DMS79 treated with DMSO at 0.1 percent for 48 hours (cell line): ENCODE measurements at regions not wholly inside any gene's neighbourhood (a gene's known extent, or its start where the extent isn't known, plus 50 kb on each side); places are given as distances from the start of the nearest gene placed in this dataset.
A peak's percentile ranks its signal among the peaks of the same experiment; 100 is the strongest.
"Not testable (repeated sequence)": the region's sequence is repeated elsewhere in the genome, so short reads cannot be mapped to it uniquely, and the experiment has no call there.

Experiments
- DNase-seq: peaks from one replicate; lab custom pipeline; 2025; lab: John Stamatoyannopoulos, UW

- no peak for DNase-seq
These were observed 139.7 kb upstream of the WDFY3 start for GRCh38 chr4:85106166-85106565.

- DNase-seq = no peak
These were observed 140.4 kb upstream of the WDFY3 start for GRCh38 chr4:85106805-85107336.

GRCh38 chr4:85107553-85107952 is 141.1 kb upstream of the WDFY3 start:
- no peak for DNase-seq

DNA sequence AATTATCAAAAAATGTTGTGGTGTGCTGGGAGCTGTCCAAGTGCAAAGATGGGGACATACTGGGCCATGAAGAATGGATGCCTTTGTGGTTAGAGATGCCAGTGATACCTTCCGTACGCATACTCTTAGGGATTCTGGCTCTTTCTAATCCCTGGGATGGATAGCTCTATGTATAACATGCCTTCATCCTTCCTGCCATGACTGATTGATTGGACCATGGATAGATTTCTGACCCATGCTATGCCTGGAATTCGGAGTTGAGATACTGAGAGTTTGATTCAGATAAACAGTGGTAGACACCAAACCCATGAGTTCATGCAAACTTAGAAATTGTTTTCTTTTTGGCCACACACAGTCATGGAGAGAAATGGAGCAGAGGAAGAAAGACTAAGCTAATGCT is 147.2 kb upstream of the WDFY3 start:
- DNase-seq = no peak

- DNase-seq = no peak
These were observed 148.0 kb upstream of the WDFY3 start for GRCh38 chr4:85114526-85114925.

DNA sequence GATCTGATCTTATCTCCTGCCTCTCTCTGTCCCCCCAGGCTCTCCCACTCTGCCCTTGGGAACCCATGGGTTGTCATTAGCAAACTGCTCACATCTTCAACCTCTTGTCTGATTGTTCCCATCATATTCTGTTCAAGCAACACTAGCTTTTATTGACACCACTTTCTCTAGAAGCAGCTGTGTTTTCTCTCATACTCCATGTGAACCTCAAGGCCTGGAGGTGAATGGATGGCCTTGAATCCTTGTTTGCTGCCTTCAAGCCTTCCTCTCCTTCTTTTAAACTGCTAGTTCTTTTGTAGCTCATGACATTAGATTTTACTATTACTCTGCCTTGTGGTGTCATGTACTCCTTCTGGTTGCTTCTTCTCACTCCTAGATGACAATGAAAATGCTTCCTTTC is 149.5 kb upstream of the WDFY3 start:
- DNase-seq = no peak

DNA sequence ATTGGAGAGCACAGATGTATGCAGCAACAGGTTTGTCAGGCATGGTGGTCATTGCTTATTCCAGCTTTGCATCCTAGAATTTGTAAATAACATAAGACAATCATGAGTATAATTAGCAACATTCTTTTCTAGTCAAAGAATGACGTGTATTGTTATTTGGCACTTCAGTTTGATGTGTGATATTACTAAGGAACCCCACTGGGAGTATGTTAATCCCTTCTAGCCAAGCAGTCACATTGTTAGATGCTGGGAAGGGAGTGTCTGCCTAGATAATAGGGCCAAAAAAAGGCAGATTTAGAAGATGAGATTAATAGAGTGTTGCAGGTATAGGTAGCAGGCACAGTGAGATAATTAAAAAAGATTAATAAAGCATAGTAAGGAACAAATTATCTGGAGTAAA is 159.2 kb upstream of the WDFY3 start:
- DNase-seq = no peak

DNA sequence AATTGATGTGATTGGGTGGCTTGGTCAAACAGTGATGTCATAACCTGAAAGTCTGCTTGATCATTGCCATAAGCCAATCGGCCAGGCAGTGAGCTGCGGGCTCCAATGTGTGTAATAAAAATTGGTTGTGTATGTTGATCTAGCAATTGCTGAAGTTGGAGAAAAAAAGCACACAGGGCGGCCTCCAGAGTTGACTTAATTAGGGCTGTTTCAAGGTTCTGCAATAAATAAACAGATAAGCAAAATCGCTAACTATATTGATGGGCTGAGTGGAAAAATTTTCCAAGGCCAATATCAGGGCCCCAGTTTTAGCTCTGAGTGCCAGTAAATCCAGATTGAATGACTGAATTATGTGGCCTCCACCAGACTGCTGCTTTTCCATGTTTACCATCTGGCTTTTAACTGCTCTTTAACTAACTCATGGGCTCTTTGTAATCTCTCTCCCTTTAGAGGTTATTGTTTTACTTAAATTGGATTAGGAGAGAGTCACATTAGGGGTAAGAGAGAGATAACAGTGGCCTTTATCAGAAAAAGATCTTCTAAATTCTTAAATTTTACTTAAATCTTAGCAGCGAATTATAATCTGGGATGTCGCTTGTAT is 160.6 kb upstream of the WDFY3 start:
- DNase-seq = no peak

DNA sequence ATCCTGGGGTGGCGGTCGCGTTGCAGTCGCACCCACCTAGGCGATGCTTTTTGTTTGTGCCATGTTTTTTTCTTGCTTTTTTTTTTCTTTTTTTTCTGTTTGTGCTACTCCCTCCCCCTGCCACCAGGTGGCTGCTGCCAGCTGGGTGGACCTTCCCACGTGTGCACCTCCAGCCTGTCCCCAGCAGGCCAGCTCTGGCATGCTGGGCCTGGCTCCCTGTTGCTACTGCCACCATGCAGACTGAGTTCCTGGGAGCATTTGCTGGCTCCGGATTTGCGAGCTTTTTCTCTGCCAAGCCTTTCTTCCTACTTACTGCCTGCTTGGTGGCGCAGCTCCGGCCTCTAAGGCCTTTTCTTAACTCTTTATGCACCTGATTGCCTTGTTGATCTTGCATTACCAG is 161.2 kb upstream of the WDFY3 start:
- DNase-seq = no peak

DNA sequence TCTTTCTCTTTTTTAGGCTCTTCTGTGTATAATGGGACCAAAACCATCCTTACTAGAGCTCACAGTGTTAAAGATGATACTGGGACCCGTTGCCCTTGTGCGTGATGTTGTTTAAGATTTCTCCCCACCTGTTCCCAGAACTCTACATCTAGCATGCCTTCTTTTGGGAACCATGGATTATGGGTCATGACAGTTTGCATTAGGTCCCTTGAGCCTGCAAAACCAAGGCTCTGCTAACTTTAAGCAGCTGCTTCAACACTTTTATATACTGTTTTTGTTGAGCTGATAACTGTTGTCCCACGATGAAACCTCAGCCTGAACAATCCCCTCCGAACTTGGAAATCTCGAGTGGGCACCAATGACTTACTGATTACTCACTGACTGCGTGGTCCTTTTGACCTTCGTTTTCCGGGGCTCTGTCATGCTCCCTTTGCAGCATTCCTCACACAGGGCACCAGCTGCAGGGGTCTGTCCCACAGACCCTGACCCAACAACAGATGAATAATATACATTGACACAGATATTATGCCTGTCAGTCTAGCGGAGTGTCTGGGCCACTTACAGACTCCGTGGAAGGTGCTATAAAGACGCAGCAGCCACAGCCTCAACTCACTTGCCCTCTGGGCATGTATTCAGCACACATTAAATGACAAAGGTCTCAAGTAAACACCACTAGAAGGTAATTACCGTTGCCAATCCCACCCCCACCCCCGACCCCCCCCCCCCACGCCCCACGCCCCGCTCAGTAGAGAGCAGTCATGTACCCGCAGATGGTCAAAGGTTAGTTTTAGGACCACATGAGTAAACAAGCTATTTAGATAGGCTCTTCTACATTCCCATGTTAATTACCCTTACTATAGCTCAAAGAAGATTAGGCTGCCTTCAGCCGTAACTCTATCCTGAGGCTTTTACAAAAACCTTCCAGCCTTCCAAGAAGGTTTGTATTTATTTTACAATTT is 162.0 kb upstream of the WDFY3 start:
- DNase-seq = no peak

- not testable (repeated sequence) for DNase-seq
These were observed 163.1 kb upstream of the WDFY3 start for GRCh38 chr4:85129354-85130125.

GRCh38 chr4:85132117-85132516 is 165.6 kb upstream of the WDFY3 start:
- DNase-seq = no peak

DNA sequence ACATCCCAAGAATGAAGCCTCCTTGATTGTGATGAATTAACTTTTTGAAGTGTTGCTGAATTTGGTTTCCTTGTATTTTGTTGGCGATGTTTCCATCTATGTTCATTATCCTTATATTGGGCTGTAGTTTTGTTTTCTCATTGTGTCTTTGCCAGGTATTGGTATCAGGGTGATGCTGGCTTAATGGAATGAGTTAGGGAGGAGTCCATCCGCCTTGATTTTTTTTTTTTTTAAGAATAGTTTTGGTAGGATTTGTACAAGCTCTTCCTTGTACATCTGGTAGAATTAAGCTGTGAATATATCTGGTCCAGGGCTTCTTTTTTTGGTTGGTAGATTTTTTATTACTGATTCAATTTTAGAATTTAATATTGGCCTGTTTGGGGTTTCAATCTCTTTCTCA is 166.1 kb upstream of the WDFY3 start:
- no peak for DNase-seq

DNA sequence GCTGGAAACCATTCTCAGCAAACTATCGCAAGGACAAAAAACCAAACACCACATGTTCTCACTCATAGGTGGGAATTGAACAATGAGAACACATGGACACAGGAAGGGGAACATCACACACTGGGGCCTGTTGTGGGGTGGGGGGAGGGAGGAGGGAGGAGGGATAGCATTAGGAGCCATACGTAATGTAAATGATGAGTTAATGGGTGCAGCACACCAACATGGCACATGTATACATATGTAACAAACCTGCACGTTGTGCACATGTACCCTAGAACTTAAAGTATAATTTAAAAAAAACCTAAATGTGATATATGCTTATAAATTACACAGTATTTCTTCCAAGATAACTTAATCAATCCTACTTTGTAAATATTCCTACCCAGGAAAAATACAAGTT is 173.3 kb upstream of the WDFY3 start:
- DNase-seq = not testable (repeated sequence)

DNA sequence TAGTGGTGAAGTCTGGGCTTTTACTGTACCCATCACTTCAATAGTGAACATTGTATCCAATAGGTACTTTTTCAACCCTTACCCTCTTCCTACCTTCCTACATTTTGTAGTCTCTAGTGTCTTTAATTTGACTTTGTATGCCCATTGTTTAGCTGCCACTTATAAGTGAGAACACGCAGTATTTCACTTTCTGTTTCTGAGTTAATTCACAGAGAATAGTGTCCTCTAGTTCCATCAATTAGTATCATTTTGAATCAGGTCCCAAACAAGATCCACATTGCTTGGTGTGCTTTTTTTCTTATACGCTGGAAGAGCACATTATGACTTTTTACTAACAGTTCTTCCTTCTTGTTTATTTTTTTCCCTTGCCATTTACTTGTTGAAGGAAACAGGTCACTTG is 176.0 kb upstream of the WDFY3 start:
- no peak for DNase-seq

DNA sequence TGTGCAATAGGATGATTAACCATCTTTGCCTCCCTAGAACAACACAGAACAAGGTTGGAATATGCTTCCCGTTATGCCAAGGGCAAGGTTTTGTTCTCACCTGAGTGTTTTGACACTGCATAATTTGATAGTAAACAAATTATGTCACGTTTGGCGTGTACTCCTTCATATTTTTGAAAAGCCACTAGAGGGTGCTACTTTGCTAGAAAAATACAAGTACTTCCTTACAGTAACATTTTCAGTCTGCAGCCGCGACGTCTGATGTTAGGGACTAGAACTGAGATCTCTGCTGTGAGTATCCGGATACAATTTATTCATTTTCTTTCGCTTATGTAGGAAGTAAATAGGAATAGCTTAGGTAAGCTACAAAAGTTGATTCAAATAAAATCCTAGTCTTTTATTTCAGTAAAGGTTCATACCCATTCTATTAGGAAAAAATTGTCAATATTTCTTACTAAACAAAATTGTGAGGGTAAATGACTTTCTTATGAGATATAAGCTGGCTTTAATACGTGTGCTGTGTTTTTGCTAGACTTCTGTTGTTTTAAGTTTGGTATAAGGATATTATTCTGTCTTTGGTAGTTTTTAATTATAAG is 181.1 kb upstream of the WDFY3 start:
- DNase-seq = peak; percentile 68

GRCh38 chr4:85149676-85150075 is 183.2 kb upstream of the WDFY3 start:
- DNase-seq = no peak

- DNase-seq = no peak
These were observed 184.9 kb upstream of the WDFY3 start for GRCh38 chr4:85151371-85151770.

DNA sequence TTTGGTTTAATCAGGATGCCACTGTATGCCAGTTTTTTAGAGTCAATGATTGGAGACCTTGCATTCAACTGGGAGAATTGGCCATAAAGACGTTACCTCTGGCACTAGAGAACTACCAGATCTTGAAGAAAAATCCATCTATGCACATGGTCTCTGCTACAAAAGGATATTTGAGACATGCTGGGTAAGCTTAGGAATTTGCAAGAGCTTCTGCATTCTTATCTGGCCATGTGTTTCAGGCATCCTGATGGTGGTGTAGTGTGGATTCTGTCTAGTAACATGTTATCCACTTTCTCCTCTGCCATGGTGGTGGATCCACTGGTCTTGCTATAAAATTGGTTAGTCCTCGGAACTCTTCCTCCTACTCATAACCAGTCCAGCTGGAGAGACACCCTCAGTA is 185.3 kb upstream of the WDFY3 start:
- no peak for DNase-seq

DNA sequence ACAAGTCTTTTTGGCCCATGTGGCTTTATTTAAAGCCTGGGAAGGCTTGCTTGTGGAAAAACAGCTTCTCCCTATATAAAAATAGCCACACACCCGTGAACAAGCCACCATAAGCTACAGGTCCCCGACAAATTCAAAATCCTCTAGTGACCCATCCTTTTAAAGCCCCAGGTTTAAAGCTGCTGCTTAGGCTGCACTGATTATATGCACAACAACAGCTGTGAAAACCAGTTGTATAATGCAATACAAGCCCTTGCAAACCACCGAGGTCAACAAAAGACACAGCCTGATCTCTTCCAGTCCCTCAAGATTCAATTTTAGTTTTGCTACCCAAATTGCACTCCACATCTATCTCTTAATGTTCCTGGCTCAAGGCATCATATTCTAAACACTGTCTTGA is 186.0 kb upstream of the WDFY3 start:
- DNase-seq = no peak

DNA sequence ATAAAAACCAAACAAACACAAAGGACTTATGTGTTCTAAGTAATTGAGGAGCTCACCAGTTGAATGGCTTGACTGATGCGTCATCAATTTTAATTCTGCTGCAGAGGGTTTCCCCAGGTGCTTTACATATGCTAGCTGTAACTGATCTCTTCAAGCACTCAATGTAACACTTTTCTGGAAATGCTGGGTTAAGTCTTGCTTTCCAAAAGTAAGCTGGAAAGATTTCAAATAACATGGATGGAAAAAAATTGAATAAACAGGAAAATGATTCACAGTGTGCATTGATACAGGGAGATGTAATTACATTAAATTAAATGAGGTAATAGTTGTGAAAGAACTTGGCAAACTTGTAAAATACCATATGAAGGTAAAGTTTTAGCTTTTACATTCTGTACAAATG is 186.7 kb upstream of the WDFY3 start:
- DNase-seq = no peak

DNA sequence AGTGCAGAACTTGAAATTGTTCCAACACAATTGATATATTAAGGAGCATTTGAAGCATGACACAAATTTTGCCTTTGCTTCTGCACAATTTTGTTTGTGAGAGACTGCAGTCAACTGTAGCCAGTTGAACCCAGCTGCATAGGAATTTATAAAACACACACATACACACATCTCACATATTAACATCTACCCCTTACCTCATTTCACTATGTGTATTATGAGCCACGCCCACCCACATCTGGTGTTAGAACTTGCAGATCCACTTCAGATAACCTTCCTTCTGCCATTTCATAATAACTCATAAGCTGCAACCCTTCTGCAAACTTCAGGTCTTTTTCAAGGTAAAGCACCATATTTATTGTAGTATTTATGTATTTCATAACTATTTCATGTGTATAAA is 188.1 kb upstream of the WDFY3 start:
- DNase-seq = no peak
